ENCODE measurements at regions not wholly inside any gene's neighbourhood (a gene's known extent, or its start where the extent isn't known, plus 50 kb on each side); places are given as distances from the start of the nearest gene placed in this dataset.

- TF ChIP-seq, protein P1, sequence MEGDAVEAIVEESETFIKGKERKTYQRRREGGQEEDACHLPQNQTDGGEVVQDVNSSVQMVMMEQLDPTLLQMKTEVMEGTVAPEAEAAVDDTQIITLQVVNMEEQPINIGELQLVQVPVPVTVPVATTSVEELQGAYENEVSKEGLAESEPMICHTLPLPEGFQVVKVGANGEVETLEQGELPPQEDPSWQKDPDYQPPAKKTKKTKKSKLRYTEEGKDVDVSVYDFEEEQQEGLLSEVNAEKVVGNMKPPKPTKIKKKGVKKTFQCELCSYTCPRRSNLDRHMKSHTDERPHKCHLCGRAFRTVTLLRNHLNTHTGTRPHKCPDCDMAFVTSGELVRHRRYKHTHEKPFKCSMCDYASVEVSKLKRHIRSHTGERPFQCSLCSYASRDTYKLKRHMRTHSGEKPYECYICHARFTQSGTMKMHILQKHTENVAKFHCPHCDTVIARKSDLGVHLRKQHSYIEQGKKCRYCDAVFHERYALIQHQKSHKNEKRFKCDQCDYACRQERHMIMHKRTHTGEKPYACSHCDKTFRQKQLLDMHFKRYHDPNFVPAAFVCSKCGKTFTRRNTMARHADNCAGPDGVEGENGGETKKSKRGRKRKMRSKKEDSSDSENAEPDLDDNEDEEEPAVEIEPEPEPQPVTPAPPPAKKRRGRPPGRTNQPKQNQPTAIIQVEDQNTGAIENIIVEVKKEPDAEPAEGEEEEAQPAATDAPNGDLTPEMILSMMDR (IDR thresholded peaks at IDR 0.05) = no peak
- TF ChIP-seq ATF2 (CRISPR knock-in tag; IDR thresholded peaks at IDR 0.05; ENCODE audit: borderline replicate concordance, low read depth) = no peak
- TF ChIP-seq, protein P2, sequence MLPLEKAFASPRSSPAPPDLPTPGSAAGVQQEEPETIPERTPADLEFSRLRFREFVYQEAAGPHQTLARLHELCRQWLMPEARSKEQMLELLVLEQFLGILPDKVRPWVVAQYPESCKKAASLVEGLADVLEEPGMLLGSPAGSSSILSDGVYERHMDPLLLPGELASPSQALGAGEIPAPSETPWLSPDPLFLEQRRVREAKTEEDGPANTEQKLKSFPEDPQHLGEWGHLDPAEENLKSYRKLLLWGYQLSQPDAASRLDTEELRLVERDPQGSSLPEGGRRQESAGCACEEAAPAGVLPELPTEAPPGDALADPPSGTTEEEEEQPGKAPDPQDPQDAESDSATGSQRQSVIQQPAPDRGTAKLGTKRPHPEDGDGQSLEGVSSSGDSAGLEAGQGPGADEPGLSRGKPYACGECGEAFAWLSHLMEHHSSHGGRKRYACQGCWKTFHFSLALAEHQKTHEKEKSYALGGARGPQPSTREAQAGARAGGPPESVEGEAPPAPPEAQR (CRISPR knock-in tag; IDR thresholded peaks at IDR 0.05) = no peak
- TF ChIP-seq IRF2 (CRISPR knock-in tag; IDR thresholded peaks at IDR 0.05; ENCODE audit: borderline replicate concordance, low read depth) = no peak
- no peak for TF ChIP-seq FOXP4 (CRISPR knock-in tag; IDR thresholded peaks at IDR 0.05)
- TF ChIP-seq, protein P3, sequence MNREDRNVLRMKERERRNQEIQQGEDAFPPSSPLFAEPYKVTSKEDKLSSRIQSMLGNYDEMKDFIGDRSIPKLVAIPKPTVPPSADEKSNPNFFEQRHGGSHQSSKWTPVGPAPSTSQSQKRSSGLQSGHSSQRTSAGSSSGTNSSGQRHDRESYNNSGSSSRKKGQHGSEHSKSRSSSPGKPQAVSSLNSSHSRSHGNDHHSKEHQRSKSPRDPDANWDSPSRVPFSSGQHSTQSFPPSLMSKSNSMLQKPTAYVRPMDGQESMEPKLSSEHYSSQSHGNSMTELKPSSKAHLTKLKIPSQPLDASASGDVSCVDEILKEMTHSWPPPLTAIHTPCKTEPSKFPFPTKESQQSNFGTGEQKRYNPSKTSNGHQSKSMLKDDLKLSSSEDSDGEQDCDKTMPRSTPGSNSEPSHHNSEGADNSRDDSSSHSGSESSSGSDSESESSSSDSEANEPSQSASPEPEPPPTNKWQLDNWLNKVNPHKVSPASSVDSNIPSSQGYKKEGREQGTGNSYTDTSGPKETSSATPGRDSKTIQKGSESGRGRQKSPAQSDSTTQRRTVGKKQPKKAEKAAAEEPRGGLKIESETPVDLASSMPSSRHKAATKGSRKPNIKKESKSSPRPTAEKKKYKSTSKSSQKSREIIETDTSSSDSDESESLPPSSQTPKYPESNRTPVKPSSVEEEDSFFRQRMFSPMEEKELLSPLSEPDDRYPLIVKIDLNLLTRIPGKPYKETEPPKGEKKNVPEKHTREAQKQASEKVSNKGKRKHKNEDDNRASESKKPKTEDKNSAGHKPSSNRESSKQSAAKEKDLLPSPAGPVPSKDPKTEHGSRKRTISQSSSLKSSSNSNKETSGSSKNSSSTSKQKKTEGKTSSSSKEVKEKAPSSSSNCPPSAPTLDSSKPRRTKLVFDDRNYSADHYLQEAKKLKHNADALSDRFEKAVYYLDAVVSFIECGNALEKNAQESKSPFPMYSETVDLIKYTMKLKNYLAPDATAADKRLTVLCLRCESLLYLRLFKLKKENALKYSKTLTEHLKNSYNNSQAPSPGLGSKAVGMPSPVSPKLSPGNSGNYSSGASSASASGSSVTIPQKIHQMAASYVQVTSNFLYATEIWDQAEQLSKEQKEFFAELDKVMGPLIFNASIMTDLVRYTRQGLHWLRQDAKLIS (CRISPR knock-in tag; IDR thresholded peaks at IDR 0.05; ENCODE audit: borderline replicate concordance) = no peak
- TF ChIP-seq, protein P4, sequence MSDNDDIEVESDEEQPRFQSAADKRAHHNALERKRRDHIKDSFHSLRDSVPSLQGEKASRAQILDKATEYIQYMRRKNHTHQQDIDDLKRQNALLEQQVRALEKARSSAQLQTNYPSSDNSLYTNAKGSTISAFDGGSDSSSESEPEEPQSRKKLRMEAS (CRISPR knock-in tag; IDR thresholded peaks at IDR 0.05) = no peak
- TF ChIP-seq USF1 (CRISPR knock-in tag; IDR thresholded peaks at IDR 0.05) = no peak
- TF ChIP-seq NR3C1 (CRISPR knock-in tag; conservative IDR thresholded peaks at IDR 0.05; ENCODE audit: low read depth) = no peak
These were observed 417.5 kb upstream of the ARX start for GRCh38 chrX:25433307-25433706.

Data from WTC11 (cell line).